HG03432 (cell line): ENCODE measurements at regions not wholly inside any gene's neighbourhood (a gene's known extent, or its start where the extent isn't known, plus 50 kb on each side); places are given as distances from the start of the nearest gene placed in this dataset.
"Not testable (repeated sequence)": the region's sequence is repeated elsewhere in the genome, so short reads cannot be mapped to it uniquely, and the experiment has no call there.

Source experiments
- ATAC-seq: cut with Tn5 transposase; IDR thresholded peaks from one replicate; pipeline ENCODE4 v1.9.1; 2021; ENCODE audit warnings: mild to moderate bottlenecking, moderate library complexity; ENCODE audit not compliant: unreplicated experiment

DNA sequence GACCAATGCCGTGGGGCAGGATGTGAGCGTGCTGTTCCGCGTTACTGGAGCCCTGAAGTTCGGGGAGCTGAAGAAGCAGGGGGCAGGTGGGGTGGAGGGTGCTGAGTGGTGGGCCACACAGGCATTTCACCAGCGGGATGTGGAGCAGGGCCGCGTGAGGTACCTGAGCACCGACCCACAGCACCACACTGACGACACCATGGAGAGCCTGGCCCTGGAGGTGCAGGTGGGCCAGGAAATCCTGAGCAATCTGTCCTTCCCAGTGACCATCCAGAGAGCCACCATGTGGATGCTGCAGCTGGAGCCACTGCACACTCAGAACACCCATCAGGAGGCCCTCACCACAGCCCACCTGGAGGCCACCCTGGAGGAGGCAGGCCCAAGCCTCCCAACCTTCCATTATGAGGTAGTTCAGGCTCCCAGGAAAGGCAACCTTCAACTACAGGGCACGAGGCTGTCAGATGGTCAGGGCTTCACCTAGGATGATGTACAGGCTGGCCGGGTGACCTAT lies 179.6 kb downstream of the TBC1D2B start:
- no peak for ATAC-seq

DNA sequence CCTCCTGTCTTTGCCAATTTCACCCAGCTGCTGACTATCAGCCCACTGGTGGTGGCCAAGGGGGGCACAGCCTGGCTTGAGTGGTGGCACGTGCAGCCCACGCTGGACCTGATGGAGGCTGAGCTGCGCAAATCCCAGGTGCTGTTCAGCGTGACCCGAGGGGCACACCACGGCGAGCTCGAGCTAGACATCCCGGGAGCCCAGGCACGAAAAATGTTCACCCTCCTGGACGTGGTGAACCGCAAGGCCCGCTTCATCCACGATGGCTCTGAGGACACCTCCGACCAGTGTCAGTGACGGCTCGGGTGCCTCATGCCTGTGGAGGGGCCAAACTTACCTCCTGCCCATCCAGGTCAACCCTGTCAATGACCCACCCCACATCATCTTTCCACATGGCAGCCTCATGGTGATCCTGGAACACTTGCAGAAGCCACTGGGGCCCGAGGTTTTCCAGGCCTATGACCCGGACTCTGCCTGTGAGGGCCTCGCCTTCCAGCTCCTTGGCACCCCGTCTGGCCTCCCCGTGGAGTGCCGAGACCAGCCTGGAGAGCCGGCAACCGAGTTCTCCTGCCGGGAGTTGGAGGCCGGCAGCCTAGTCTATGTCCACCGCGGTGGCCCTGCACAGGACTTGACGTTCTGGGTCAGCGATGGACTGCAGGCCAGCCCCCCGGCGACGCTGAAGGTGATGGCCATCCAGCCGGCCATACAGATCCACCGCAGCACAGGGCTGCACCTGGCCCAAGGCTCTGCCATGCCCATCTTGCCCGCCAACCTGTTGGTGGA lies 180.2 kb downstream of the TBC1D2B start:
- not testable (repeated sequence) for ATAC-seq

DNA sequence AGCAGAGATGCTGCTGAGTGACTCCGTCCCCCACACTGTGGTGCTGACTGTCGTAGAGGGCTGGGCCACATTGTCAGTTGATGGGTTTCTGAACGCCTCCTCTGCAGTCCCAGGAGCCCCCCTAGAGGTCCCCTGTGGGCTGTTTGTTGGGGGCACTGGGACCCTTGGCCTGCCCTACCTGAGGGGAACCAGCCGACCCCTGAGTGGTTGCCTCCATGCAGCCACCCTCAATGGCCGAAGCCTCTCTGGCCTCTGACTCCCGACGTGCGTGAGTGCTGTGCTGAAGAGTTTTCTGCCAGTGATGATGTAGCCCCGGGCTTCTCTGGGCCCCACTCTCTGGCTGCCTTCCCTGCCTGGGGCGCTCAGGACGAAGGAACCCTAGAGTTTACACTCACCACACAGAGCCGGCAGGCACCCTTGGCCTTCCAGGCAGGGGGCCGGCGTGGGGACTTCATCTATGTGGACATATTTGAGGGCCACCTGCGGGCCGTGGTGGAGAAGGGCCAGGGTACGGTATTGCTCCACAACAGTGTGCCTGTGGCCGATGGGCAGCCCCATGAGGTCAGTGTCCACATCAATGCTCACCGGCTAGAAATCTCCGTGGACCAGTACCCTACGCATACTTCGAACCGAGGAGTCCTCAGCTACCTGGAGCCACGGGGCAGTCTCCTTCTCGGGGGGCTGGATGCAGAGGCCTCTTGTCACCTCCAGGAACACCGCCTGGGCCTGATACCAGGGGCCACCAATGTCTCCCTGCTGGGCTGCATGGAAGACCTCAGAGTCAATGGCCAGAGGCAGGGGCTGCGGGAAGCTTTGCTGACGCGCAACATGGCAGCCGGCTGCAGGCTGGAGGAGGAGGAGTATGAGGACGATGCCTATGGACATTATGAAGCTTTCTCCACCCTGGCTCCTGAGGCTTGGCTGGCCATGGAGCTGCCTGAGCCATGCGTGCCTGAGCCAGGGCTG lies 181.1 kb downstream of the TBC1D2B start:
- not testable (repeated sequence) for ATAC-seq

DNA sequence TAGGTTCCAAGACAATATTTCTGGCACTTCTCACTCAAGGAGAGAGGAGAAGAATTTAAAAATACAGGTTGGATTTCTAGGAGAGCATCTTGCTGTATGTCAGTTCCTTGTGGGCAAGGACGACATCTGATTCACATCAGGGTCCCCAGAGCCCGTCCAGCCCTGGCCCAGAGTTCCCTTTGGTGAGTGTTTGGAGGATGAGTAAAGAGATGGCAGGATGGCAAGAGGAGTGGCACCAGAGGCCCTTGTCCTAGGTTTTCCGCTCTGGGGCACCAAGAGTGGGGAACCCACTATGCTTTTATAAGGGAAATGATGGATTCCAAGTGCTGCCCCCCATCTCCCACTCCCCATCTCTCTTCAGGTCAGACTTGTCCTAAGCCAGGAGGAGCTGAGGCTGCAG lies 181.8 kb downstream of the TBC1D2B start:
- ATAC-seq: no peak

DNA sequence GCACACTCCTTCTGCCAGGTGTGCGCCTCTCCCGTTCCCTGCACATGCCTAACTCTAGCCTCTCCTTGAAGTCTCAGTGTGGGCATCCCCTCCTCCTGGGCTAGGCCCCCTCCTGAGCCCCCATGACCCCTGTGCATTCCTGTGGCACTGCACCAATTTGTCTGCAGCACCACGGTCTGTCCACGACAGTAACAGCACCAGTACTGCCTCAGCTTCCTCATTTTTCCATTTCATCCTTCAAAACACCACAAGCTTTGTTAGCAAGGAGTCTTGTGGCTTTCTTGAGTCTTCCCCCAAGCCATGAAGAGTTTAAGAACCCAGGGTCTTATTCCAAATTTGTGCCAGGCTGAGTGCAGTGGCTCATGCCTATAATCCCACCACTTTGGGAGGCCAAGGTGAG lies 182.4 kb downstream of the TBC1D2B start:
- ATAC-seq: not testable (repeated sequence)

DNA sequence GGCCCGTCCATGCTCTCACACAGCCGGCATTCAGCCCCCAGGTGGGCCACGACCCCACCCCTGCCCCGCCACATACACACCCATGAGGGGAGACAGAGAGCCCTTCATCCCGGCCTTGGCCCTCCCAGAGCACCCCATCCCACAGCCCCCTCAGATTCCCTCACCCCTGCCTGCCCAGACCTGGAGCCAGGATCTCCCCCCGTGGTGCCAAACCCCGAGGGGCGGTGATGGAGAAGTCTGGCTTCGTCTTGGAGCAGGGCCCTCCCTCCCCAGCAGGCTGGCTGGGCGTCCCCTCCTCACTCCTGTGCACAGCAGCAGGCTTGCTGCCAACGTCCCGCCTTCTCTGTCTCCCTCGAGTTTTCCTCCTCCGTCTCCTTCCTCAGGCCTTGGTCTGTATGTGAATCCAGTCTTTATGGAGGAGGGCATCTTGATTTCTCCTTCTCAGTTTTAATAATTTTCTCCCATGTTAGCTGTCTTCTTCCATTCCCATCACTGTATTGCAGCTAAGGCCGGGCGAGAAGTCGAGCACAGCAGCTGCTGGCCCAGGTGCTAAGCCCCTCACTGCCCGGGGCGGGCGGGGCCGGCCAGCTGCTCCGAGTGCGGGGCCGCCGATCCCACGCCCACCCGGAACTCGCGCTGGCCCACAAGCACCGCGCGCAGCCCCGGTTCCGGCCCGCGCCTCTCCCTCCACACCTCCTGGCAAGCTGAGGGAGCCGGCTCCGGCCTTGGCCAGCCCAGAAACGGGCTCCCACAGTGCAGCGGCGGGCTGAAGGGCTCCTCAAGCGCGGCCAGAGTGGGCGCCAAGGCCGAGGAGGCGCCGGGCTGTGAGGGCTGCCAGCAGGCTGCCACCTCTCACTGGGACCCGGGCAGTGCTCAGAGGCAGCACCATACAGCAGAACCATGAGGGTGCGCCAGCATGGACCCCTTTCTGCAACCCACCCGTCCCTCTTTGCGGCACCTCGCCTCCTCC lies 183.6 kb downstream of the TBC1D2B start:
- ATAC-seq: not testable (repeated sequence)

DNA sequence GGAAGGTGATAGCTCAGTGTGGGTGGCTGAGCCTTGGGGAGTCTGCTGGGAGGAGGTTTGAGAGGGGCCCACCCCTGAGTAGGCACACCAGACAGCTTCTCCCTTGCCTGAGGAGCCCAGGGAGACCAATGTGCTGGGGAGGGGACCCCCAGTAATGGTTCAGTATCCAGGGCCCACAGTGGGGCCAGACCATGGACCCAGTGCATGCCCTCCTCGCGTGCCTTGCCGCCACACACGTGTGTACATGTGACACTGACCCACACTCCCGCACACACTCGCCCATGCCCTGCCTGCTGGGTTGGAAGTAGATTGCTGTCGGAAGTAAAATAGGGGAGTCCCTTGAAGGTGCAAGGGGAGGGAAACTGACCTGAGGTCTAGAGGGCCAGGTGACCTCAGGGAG lies 184.3 kb downstream of the TBC1D2B start:
- not testable (repeated sequence) for ATAC-seq

DNA sequence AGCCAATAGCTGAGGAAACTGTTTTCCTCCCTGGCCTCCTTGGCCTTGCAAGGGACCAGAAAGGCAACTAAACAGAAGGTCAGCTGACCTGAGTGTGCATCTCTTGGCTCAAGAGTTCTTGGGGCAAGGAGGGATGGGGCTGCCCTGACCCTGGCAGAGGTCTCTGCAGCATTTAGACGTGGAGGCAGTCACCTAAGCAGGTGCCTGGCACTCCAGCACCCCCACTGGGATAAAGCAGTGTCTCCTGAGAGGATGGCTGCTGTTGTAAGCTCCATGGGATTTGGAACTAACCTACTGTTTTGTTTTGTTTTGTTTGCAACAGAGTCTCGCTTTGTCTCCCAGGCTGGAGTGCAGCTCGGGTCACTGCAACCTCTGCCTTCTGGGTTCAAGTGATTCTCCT lies 185.2 kb downstream of the TBC1D2B start:
- no peak for ATAC-seq

DNA sequence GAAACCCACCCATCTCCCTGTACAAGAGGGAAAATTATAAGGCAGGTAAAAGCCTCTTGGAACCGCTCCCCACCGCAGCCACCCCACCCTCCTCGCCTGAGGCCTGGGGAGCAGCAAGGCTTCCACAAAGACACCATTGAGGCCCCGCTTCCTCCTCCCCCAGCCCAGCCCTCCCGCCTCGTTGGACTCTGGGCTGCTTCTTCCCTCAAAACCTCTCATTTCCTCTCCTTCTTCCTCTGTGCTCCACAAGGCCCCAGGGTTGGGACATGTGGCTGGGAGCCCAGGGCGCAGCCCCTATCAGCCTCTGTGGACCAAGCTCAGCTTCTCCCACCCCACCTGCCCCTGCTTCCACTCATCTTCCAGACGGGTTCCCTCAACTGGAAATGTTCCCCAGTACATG lies 185.6 kb downstream of the TBC1D2B start:
- ATAC-seq: not testable (repeated sequence)

DNA sequence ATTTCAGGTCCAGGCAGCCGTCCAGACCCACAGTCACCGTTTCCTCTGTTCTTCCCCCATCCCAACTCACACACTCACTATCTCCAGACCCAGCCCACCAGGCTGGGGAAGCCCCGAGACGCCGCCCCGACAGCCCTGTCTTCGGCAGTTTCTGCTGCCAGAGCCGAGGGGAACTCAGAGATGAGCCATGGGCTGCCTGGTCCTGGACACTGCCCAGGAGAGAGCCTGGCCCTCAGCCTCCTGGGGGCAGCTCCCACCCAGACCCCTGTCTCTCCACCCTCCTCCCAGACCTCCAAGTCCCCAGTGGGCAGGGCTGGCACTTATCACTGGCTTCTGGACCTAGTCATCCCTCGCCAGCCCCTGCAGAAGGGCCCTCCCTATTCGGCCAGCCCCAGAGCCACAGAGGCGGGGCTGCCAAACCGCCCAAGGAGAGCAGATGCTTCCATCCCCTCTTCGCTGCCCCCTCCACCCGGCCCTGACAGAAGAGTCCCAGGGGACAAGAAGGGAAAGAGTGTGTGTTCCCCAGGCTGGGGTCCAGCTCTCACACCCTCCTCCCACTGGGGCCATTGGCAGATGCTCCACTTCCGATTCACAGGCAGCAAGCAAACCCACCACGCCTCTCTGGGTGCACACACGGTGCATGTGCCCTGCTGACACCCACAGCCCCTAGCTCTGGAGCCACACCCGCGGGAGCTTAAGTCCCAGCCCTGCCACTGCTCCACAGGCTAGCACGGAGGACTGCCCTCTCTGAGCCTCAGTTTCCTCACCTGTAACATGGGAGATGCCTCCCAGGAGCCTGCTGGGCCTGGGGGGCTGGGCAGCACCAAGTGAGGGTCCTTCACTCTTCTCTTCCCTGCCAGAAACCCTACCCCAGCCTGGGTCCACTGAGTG lies 186.4 kb downstream of the TBC1D2B start:
- ATAC-seq: peak; percentile 59

DNA sequence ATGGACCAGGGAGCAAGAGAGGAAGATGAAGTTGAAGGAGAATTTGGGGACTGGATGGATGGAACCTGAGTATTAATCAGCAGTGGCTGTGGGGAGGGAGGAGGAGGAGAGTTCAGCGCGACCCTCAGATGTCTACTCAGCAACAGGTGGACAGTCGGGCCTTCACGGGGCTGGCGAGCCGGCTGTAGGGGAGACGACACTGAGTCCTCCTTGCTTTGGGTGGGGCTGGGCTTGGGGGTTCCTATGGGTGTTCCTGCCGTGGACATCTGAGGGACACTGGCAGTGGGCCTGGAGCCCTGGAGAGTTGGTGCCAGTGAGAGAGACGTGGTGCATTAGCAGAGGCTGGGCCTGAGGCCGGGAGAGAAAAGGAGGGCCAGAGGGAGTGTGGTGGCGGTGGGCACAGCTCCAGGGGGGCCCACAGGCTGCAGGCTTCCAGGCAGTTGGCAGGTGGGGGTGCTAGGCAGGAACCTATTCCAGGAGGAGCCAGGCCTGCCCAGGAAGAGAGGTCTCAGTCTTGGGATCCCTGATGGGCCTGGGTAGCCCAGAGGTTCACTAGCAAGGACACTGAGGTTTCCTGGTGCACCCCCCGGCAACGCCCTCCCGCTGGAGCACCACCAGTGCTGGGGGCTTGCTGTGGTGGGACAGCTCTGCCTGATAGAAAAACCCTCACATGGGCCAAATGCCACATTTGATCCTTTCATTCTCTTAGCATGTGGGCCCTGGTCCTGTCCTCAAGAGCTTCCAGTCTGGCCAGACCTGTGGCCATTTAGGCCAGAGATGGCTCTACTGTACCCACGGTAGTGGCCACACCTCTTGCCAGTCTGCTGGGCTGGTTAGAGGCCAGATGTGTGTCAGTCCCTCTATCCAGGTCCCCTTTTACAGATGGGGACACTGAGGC lies 187.4 kb downstream of the TBC1D2B start:
- ATAC-seq: not testable (repeated sequence)

DNA sequence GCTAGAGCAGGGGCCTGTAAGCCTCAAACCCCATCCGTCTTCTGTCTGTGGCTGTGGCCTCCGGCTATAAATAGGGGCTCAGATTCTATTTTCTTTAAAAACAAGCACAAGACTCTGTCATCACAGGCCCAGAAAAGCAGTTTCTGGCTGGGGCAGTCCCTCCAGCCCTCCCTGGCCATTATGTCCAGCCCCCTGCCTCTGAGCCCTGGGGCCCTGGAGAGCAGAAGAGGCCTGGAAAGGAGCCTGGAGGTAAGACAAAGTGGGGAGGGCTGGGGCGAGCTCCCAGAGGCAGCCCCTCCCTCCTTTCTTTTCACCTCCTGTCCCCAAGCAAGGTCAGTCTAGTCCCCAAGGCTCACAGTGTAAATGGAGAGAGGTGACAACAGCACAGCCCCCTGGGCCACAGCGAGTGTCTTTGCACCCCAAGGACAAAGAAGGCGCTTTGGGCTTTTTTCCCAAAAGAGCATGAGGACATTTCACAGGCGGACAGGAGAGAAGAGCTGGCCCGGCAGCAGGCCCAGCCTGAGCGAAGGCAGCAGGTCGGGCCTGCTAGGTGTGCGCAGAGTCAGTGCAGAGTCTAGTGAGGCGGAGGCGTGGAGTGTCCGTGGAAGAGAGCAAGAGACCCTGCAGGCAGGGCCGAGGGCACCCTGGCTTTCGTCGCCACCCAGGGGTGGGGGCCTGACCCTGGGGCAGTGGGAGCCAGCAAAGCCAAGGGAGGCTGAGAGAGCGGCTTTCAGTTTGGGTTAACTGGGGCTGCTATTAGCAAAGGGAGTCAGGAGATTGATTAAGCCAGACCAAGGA lies 188.3 kb downstream of the TBC1D2B start:
- no peak for ATAC-seq

DNA sequence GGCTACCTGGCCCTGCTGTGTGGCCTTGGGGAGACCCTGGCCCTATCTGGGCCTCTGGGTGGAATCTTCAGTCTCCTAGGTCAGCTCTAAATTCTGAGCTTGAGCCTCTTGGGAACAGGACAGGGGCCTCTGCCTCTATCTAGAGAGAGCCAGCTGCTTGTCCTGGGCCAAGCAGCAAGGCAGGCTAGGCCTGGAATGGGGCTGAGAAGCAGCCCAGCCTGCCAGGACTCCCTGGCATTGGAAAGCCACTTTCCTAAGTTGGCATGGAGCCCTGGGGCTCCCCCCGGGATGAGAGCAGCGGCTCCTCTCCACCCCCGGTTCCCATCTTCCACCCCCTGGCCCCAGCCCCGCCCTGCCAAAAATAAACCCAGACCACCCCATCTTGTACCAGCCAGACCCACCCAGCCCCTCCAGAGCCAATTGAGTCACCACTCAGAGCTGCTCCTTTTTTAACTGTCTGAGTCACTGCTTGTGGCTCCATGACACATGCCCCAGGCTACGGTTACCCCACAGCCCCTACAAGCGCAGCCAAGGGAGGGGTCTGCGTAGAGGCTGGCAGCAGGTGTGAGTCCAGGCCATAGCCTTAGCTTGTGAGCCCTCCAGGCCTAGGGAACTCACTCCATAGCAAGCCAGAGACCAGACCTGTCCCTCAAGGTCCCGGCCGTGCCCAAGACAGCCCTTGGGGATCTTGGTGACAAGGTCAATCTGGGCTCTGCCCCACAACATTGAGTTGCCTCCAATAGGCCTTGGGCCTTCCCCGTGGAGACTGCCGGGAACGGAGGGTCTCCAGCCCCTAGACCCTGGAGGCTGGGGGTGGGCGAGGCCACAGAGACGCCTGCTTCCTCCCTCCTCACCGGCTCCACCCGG lies 189.7 kb downstream of the TBC1D2B start:
- not testable (repeated sequence) for ATAC-seq

DNA sequence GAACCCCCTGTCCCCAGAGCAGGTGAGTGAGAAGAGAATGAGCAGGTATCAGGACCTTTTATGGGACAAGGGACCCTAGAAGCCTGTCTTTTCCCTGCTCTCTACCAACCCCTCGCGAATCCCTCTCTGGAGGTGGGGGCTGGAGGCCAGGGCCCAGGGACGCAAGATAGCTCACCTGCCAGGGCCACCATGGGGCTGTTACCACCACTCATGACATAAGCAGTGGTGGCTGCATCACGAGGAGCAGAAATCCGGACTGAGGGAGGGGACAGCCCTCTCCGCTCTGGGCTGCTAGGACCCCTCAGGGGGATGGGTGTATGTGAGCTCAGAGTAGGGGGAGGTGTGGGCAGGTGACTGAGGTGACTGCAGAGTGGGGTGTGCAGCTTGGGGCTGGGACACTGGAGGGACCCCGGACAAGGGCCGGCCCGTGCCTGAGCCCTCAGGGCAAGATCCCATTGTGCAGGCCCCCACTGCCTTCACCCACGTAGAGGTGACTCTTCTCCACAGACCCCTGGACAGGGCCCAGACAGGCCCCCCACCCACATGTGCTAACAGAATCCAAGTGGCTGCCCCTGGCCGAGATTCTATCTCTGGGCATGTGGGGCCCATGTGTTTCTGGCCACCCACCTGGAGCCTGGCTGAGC lies 190.6 kb downstream of the TBC1D2B start:
- no peak for ATAC-seq

DNA sequence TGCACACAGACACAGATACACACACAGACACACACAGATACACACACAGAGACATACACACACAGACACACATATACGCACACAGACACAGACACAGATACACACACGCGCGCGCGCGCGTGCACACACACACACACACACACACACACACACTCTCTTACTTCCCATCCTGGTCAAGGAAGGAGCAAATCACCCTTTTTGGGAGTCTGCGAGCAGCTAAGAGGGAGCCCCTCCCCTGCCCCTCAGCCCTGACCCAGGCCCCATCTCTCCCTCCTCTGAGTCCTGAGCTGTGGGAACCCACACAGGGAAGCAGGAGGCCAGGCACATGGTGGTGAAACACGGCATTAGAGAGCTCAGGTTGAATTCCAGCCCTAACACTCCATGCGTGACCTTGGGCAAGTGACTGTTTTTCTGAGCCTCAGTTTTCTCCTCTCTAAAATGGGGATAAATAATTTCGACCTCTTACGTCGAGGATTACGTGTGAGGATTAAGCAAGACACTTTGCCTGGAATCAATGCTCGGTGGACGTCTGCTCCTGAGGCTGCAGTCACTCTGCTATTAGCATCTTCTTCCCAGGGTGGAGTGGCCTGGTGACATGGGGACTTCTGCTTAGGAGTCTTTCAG lies 191.5 kb downstream of the TBC1D2B start:
- ATAC-seq: not testable (repeated sequence)

DNA sequence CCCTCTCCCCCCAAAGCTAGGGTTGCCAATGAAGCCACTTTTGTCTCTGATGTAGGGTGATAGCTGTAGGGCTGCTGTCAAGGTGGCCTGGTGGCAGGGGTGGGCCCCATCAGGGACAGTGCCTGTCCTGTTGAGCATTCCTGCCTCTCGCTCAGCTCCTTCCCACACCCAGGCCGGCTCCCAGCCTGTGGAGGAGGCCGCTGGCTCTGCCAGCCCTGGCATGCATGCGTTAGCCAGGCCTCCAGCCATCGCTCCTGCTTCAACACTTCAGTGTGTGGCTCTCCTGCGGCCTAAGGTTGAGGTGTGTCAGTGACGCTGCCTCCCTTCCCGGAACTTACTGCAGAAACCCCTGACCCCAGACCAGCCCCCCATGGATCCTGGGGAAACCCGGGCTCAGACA lies 194.5 kb downstream of the TBC1D2B start:
- ATAC-seq: not testable (repeated sequence)
